Renal cortical epithelial cell (primary cell): ENCODE measurements at regions not wholly inside any gene's neighbourhood (a gene's known extent, or its start where the extent isn't known, plus 50 kb on each side); places are given as distances from the start of the nearest gene placed in this dataset.

Experiments
- DNase-seq: peaks from one replicate; pipeline ENCODE4 v3.0.0-alpha.2; 2011; ENCODE audit warnings: low read depth

- no peak for DNase-seq
These were observed 401.1 kb upstream of the NFE2L3 start for GRCh38 chr7:25750744-25751508.

- no peak for DNase-seq
These were observed 399.8 kb upstream of the NFE2L3 start for GRCh38 chr7:25752154-25752553.

GRCh38 chr7:25752967-25753791, 398.8 kb upstream of the NFE2L3 start:
- peak; percentile 84 for DNase-seq

GRCh38 chr7:25753837-25754236, 398.2 kb upstream of the NFE2L3 start:
- DNase-seq = no peak

- no peak for DNase-seq
These were observed 397.7 kb upstream of the NFE2L3 start for GRCh38 chr7:25754333-25754732.

- no peak for DNase-seq
These were observed 397.2 kb upstream of the NFE2L3 start for GRCh38 chr7:25754751-25755150.

- DNase-seq = no peak
These were observed 395.4 kb upstream of the NFE2L3 start for GRCh38 chr7:25756601-25757000.

- no peak for DNase-seq
These were observed 393.4 kb upstream of the NFE2L3 start for GRCh38 chr7:25758559-25758958.

- DNase-seq = no peak
These were observed 392.7 kb upstream of the NFE2L3 start for GRCh38 chr7:25759286-25759685.

- no peak for DNase-seq
These were observed 392.2 kb upstream of the NFE2L3 start for GRCh38 chr7:25759748-25760147.

GRCh38 chr7:25762511-25763462, 389.2 kb upstream of the NFE2L3 start:
- no peak for DNase-seq

GRCh38 chr7:25763463-25763860, 388.5 kb upstream of the NFE2L3 start:
- no peak for DNase-seq

GRCh38 chr7:25765110-25765655, 386.8 kb upstream of the NFE2L3 start:
- DNase-seq = peak; percentile 12

GRCh38 chr7:25770235-25770634, 381.8 kb upstream of the NFE2L3 start:
- DNase-seq = no peak

- DNase-seq = no peak
These were observed 381.3 kb upstream of the NFE2L3 start for GRCh38 chr7:25770670-25771069.

GRCh38 chr7:25771491-25771890, 380.5 kb upstream of the NFE2L3 start:
- DNase-seq = no peak

GRCh38 chr7:25772802-25773201, 379.2 kb upstream of the NFE2L3 start:
- no peak for DNase-seq

GRCh38 chr7:25774675-25775074, 377.3 kb upstream of the NFE2L3 start:
- no peak for DNase-seq

- DNase-seq = no peak
These were observed 376.4 kb upstream of the NFE2L3 start for GRCh38 chr7:25775570-25775969.

- DNase-seq = no peak
These were observed 375.8 kb upstream of the NFE2L3 start for GRCh38 chr7:25775999-25776743.

GRCh38 chr7:25776744-25777123, 375.3 kb upstream of the NFE2L3 start:
- no peak for DNase-seq
